HepG2 (cell line): ENCODE measurements at regions not wholly inside any gene's neighbourhood (a gene's known extent, or its start where the extent isn't known, plus 50 kb on each side); places are given as distances from the start of the nearest gene placed in this dataset.

Experiments used
- KLF16 ChIP-seq, 2 experiments: sonication (generic) in 1 of 2; formaldehyde crosslinking in 1 of 2; IDR thresholded peaks; 2 replicates each; pipeline versions ENCODE4 v1.6.1 to v1.8.0; 2016 to 2023; ENCODE audit warnings: missing genetic modification reagents in 2 of 2, missing compliant biosample characterization in 1 of 2
- REPIN1 ChIP-seq: sonication (generic); formaldehyde crosslinking; IDR thresholded peaks from 2 replicates; pipeline ENCODE4 v1.8.0; 2022; ENCODE audit warnings: missing genetic modification reagents, low read depth, mild to moderate bottlenecking, borderline replicate concordance
- SOX6 ChIP-seq, 2 experiments: fragments of 450-650 bp in 1 of 2; sonication (generic) in 1 of 2; formaldehyde crosslinking in 1 of 2; IDR thresholded peaks; 2 replicates each; pipeline versions ENCODE4 v1.4.0 to v1.6.1; 2017 to 2020; ENCODE audit warnings: antibody characterized with exemption in 1 of 2, mild to moderate bottlenecking in 1 of 2, missing genetic modification reagents in 1 of 2
- U2AF1 ChIP-seq: fragments of 200-400 bp; formaldehyde crosslinking; optimal IDR thresholded peaks from 2 replicates; pipeline ENCODE3; 2017; ENCODE audit warnings: mild to moderate bottlenecking, low read depth, low read length
- UBTF ChIP-seq: sonication (generic); formaldehyde crosslinking; IDR thresholded peaks from 2 replicates; pipeline ENCODE4 v1.4.0; 2020; ENCODE audit warnings: mild to moderate bottlenecking, missing genetic modification reagents
- USF2 ChIP-seq, 2 experiments: sonication (generic) in 1 of 2; formaldehyde crosslinking in 1 of 2; IDR thresholded peaks; 2 replicates each; pipeline versions ENCODE4 v1.5.1 to v1.6.1; 2011 to 2020; ENCODE audit warnings: borderline replicate concordance in 1 of 2, low read depth in 1 of 2, low read length in 1 of 2, mild to moderate bottlenecking in 1 of 2, missing genetic modification reagents in 1 of 2, moderate library complexity in 1 of 2
- ZBTB26 ChIP-seq: IDR thresholded peaks from 2 replicates; pipeline ENCODE4 v1.6.1; 2016; ENCODE audit warnings: missing compliant biosample characterization, missing genetic modification reagents, borderline replicate concordance
- ZNF407 ChIP-seq: sonication (generic); formaldehyde crosslinking; IDR thresholded peaks from one replicate; pipeline ENCODE4 v1.5.1; 2020; ENCODE audit warnings: mild to moderate bottlenecking, missing genetic modification reagents; ENCODE audit errors: not compliant biosample characterization

GRCh38 chr3:24678021-24678420 lies 183.4 kb upstream of the THRB start:
- no peak for TF ChIP-seq KLF16 (CRISPR knock-in tag; IDR thresholded peaks at IDR 0.05)
- TF ChIP-seq REPIN1: no peak
- no peak for TF ChIP-seq UBTF (CRISPR knock-in tag)
- no peak for TF ChIP-seq ZBTB26 (CRISPR knock-in tag)
- no peak for TF ChIP-seq USF2 (IDR thresholded peaks at IDR 0.05; ENCODE audit: low read depth, low read length)
- TF ChIP-seq USF2 (CRISPR knock-in tag; IDR thresholded peaks at IDR 0.05; ENCODE audit: borderline replicate concordance): no peak
- TF ChIP-seq U2AF1: no peak
- TF ChIP-seq SOX6 (IDR thresholded peaks at IDR 0.05): no peak
- TF ChIP-seq SOX6 (CRISPR knock-in tag; IDR thresholded peaks at IDR 0.05): no peak
- no peak for TF ChIP-seq ZNF407 (CRISPR knock-in tag)
